Loucy (cell line): ENCODE measurements at regions not wholly inside any gene's neighbourhood (a gene's known extent, or its start where the extent isn't known, plus 50 kb on each side); places are given as distances from the start of the nearest gene placed in this dataset.

Experiments
- EZH2phosphoT487 ChIP-seq: fragments of 200-600 bp; IDR thresholded peaks from 2 replicates; pipeline ENCODE4 v1.6.1; 2018; ENCODE audit warnings: antibody characterized with exemption, mild to moderate bottlenecking, moderate library complexity, borderline replicate concordance
- TF ChIP-seq, protein P1 (sequence below): fragments of 200-600 bp; sonication (generic); conservative IDR thresholded peaks from 2 replicates; pipeline ENCODE4 v1.5.1; 2014; ENCODE audit warnings: mild to moderate bottlenecking, antibody characterized with exemption, low read length

GRCh38 chr10:2223548-2224320 lies 486.4 kb upstream of the ADARB2 start:
- TF ChIP-seq, protein P1, sequence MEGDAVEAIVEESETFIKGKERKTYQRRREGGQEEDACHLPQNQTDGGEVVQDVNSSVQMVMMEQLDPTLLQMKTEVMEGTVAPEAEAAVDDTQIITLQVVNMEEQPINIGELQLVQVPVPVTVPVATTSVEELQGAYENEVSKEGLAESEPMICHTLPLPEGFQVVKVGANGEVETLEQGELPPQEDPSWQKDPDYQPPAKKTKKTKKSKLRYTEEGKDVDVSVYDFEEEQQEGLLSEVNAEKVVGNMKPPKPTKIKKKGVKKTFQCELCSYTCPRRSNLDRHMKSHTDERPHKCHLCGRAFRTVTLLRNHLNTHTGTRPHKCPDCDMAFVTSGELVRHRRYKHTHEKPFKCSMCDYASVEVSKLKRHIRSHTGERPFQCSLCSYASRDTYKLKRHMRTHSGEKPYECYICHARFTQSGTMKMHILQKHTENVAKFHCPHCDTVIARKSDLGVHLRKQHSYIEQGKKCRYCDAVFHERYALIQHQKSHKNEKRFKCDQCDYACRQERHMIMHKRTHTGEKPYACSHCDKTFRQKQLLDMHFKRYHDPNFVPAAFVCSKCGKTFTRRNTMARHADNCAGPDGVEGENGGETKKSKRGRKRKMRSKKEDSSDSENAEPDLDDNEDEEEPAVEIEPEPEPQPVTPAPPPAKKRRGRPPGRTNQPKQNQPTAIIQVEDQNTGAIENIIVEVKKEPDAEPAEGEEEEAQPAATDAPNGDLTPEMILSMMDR, result no peak
- TF ChIP-seq EZH2phosphoT487, result no peak
